ENCODE measurements at regions not wholly inside any gene's neighbourhood (a gene's known extent, or its start where the extent isn't known, plus 50 kb on each side); places are given as distances from the start of the nearest gene placed in this dataset.

- Histone ChIP-seq H3K27ac (ENCODE audit: low read length) (no peak overlapping the region), H3K4me1 (ENCODE audit: insufficient read depth, low read length) (no peaks in the 10 kb centered on the region), H4K20me1 (ENCODE audit: insufficient read depth, low read length) (no peaks in the 10 kb centered on the region), H3K4me3 (ENCODE audit: low read depth in 1 of 2, low read length in 2 of 2) (no peak overlapping the region), H3K9ac (ENCODE audit: low read depth, low read length) (no peak overlapping the region), H3K36me3 (ENCODE audit: insufficient read depth, low read length) (no peaks in the 10 kb centered on the region), H3K27me3 (ENCODE audit: insufficient read depth, low read length, poor library complexity) (peaks cover 8% of the 10 kb centered on the region), H3K4me2 (ENCODE audit: insufficient read depth, low read length) (no peak overlapping the region), H3K9me3 (ENCODE audit: insufficient read depth, low read length, severe bottlenecking) (no peaks in the 10 kb centered on the region), H3K79me2 (ENCODE audit: insufficient read depth, low read length) (no peaks in the 10 kb centered on the region), H2AFZ (ENCODE audit: low read depth, low read length) (no peak overlapping the region)
- TF ChIP-seq CTCF (IDR thresholded peaks at IDR 0.05; ENCODE audit: borderline replicate concordance, extremely low read depth, low read length, poor library complexity, severe bottlenecking) (no peak), EZH2 (IDR thresholded peaks at IDR 0.05; ENCODE audit: borderline replicate concordance, low read depth, low read length, severe bottlenecking) (no peak)
- no peak for DNase-seq
- ATAC-seq (ENCODE audit: insufficient read depth, low read depth) = no peak
Observed at GRCh38 chr18:2409906-2410305, 161.4 kb downstream of the METTL4 start.

DNA sequence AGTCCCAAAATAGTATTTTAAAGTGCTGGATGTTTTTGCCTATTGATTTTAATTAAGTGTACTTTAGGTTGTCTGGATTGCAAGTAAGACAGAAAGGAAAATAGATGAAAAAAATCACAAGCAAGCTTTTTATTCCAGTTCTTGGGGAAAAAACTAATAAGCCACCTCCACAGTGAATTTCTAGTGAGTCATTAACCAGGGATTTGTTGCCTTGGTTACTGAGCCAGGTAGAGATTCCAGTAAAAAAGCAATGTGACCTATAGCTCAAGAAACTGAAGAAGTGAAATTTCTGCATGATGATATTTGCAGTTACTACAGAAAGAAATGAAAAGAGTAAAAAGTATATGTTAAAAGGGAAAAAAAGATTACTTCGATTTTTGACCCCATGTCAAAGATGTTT lies 160.6 kb downstream of the METTL4 start:
- Histone ChIP-seq H3K4me3 (ENCODE audit: low read depth in 1 of 2, low read length in 2 of 2) (no peak overlapping the region), H4K20me1 (ENCODE audit: insufficient read depth, low read length) (no peaks in the 10 kb centered on the region), H2AFZ (ENCODE audit: low read depth, low read length) (no peak overlapping the region), H3K27ac (ENCODE audit: low read length) (no peak overlapping the region), H3K27me3 (ENCODE audit: insufficient read depth, low read length, poor library complexity) (peaks cover 8% of the 10 kb centered on the region), H3K9me3 (ENCODE audit: insufficient read depth, low read length, severe bottlenecking) (no peaks in the 10 kb centered on the region), H3K4me2 (ENCODE audit: insufficient read depth, low read length) (no peak overlapping the region), H3K36me3 (ENCODE audit: insufficient read depth, low read length) (no peaks in the 10 kb centered on the region), H3K4me1 (ENCODE audit: insufficient read depth, low read length) (no peaks in the 10 kb centered on the region), H3K9ac (ENCODE audit: low read depth, low read length) (no peak overlapping the region), H3K79me2 (ENCODE audit: insufficient read depth, low read length) (no peaks in the 10 kb centered on the region)
- no peak for ATAC-seq (ENCODE audit: insufficient read depth, low read depth)
- DNase-seq = no peak
- TF ChIP-seq CTCF (IDR thresholded peaks at IDR 0.05; ENCODE audit: borderline replicate concordance, extremely low read depth, low read length, poor library complexity, severe bottlenecking) = no peak
- no peak for TF ChIP-seq EZH2 (IDR thresholded peaks at IDR 0.05; ENCODE audit: borderline replicate concordance, low read depth, low read length, severe bottlenecking)

DNA sequence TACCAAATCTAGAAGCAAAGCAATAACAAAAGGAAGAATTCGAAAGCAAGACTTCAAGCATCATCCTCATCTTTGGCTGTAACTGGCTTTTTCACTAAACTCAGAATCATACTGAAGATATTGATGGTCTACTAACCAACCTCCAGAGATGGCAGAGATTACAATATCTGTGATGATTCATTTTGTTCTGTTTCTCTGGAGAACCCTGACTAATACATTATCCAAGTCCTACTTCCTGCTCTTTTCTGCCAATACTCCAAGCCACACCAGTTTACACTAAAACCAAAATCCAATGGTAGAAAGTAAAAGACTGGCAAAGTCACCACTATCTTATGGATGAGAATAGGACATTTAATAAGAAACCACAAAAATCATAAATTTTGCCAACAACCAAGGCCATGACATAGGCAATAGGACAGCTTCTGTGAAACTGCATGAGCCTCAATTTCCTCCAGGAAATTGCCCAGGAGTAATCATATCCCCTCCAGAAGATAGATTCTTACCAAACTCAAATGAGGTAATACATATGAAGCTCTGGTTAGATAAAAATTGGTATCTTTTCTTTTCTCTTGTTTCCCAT lies 159.8 kb downstream of the METTL4 start:
- H3K36me3 ChIP-seq (ENCODE audit: insufficient read depth, low read length) = no peaks in the 10 kb centered on the region
- no peak for DNase-seq
- TF ChIP-seq CTCF (IDR thresholded peaks at IDR 0.05; ENCODE audit: borderline replicate concordance, extremely low read depth, low read length, poor library complexity, severe bottlenecking) = no peak
- TF ChIP-seq EZH2 (IDR thresholded peaks at IDR 0.05; ENCODE audit: borderline replicate concordance, low read depth, low read length, severe bottlenecking) = no peak
- peaks cover 8% of the 10 kb centered on the region for H3K27me3 ChIP-seq (ENCODE audit: insufficient read depth, low read length, poor library complexity)
- no peak overlapping the region for H3K9ac ChIP-seq (ENCODE audit: low read depth, low read length)
- H3K9me3 ChIP-seq (ENCODE audit: insufficient read depth, low read length, severe bottlenecking) = no peaks in the 10 kb centered on the region
- ATAC-seq (ENCODE audit: insufficient read depth, low read depth) = no peak
- no peak overlapping the region for H3K4me2 ChIP-seq (ENCODE audit: insufficient read depth, low read length)
- no peak overlapping the region for H3K4me3 ChIP-seq (ENCODE audit: low read depth in 1 of 2, low read length in 2 of 2)
- H3K4me1 ChIP-seq (ENCODE audit: insufficient read depth, low read length) = no peaks in the 10 kb centered on the region
- H3K79me2 ChIP-seq (ENCODE audit: insufficient read depth, low read length) = no peaks in the 10 kb centered on the region
- no peaks in the 10 kb centered on the region for H4K20me1 ChIP-seq (ENCODE audit: insufficient read depth, low read length)
- no peak overlapping the region for H2AFZ ChIP-seq (ENCODE audit: low read depth, low read length)
- no peak overlapping the region for H3K27ac ChIP-seq (ENCODE audit: low read length)

DNA sequence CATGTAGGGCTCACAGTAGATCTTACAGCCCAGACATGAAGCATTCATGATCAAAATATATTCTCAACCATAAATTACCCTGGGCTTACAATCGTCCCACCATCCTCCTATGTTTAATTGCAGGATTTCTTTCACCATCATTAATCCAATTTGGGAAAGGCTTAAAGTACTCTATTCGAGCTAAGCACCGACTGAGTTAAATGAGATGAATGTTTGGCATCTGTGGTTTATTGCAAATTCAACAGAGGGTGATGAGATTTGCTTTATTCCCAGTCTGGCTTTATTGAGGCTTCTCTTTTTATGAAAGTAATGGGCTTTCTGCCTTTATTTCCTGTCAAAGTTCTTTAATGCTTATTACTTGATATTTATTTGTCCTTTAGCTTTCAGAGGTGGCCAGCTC lies 159.0 kb downstream of the METTL4 start:
- H3K27ac ChIP-seq (ENCODE audit: low read length) = no peak overlapping the region
- H3K4me3 ChIP-seq (ENCODE audit: low read depth in 1 of 2, low read length in 2 of 2) = no peak overlapping the region
- no peaks in the 10 kb centered on the region for H3K4me1 ChIP-seq (ENCODE audit: insufficient read depth, low read length)
- no peaks in the 10 kb centered on the region for H3K79me2 ChIP-seq (ENCODE audit: insufficient read depth, low read length)
- ATAC-seq (ENCODE audit: insufficient read depth, low read depth) (no peak), DNase-seq (no peak)
- no peak overlapping the region for H3K9ac ChIP-seq (ENCODE audit: low read depth, low read length)
- no peaks in the 10 kb centered on the region for H3K36me3 ChIP-seq (ENCODE audit: insufficient read depth, low read length)
- TF ChIP-seq CTCF (IDR thresholded peaks at IDR 0.05; ENCODE audit: borderline replicate concordance, extremely low read depth, low read length, poor library complexity, severe bottlenecking) (no peak), EZH2 (IDR thresholded peaks at IDR 0.05; ENCODE audit: borderline replicate concordance, low read depth, low read length, severe bottlenecking) (no peak)
- H4K20me1 ChIP-seq (ENCODE audit: insufficient read depth, low read length) = no peaks in the 10 kb centered on the region
- H2AFZ ChIP-seq (ENCODE audit: low read depth, low read length) = no peak overlapping the region
- peaks cover 8% of the 10 kb centered on the region for H3K27me3 ChIP-seq (ENCODE audit: insufficient read depth, low read length, poor library complexity)
- no peaks in the 10 kb centered on the region for H3K9me3 ChIP-seq (ENCODE audit: insufficient read depth, low read length, severe bottlenecking)
- no peak overlapping the region for H3K4me2 ChIP-seq (ENCODE audit: insufficient read depth, low read length)

Measured in DND-41 (cell line).